CD4-positive, alpha-beta memory T cell (primary cell): ENCODE measurements at regions not wholly inside any gene's neighbourhood (a gene's known extent, or its start where the extent isn't known, plus 50 kb on each side); places are given as distances from the start of the nearest gene placed in this dataset.

Experiments used
- CTCF ChIA-PET: fragments of 350-600 bp; sonication (Branson Sonifier 250); formaldehyde crosslinking; loops from one replicate; lab custom pipeline; 2021; ENCODE audit warnings: inconsistent platforms; ENCODE audit not compliant: partially characterized antibody; lab: Charles Lee
- POLR2A ChIA-PET: fragments of 350-600 bp; sonication (Branson Sonifier 250); formaldehyde crosslinking; loops from one replicate; lab custom pipeline; 2021; ENCODE audit not compliant: partially characterized antibody; lab: Charles Lee
- DNase-seq, 5 donors: peaks; one replicate each; pipeline versions ENCODE4 v3.0.0 to v3.0.0-alpha.2; 2020 to 2022; ENCODE audit warnings: mixed read lengths in 1 of 5
- H3K27ac ChIP-seq: one replicate; pipeline ENCODE4 v1.7.0; 2013; ENCODE audit warnings: low read depth, low read length
- H3K27me3 ChIP-seq: 2 replicates; pipeline ENCODE4 v1.7.0; 2013; ENCODE audit warnings: mild to moderate bottlenecking, low read length, moderate library complexity; ENCODE audit not compliant: insufficient read depth
- H3K36me3 ChIP-seq: 2 replicates; pipeline ENCODE4 v1.7.0; 2013; ENCODE audit warnings: mild to moderate bottlenecking, low read length, moderate library complexity; ENCODE audit not compliant: insufficient read depth
- H3K4me1 ChIP-seq: 2 replicates; pipeline ENCODE4 v1.7.0; 2013; ENCODE audit warnings: mild to moderate bottlenecking, low read length, moderate library complexity; ENCODE audit not compliant: insufficient read depth
- H3K4me3 ChIP-seq, 2 donors: one replicate each; pipeline ENCODE4 v1.7.0; 2013; ENCODE audit warnings: low read length in 2 of 2, mild to moderate bottlenecking in 1 of 2
- H3K9me3 ChIP-seq, 2 donors: one replicate each; pipeline ENCODE4 v1.7.0; 2013; ENCODE audit warnings: low read length in 2 of 2, control low read depth in 1 of 2; ENCODE audit not compliant: control insufficient read depth in 1 of 2
- H3K27ac Mint-ChIP-seq, 7 donors: one replicate each; pipeline ENCODE4 v1.8.0; 2020 to 2021; ENCODE audit warnings: mixed read lengths in 7 of 7, mild to moderate bottlenecking in 6 of 7, inconsistent platforms in 3 of 7, moderate library complexity in 3 of 7
- H3K27me3 Mint-ChIP-seq, 2 donors: one replicate each; pipeline ENCODE4 v1.8.0; 2020 to 2021; ENCODE audit warnings: mixed read lengths in 2 of 2
- H3K36me3 Mint-ChIP-seq, 2 donors: one replicate each; pipeline ENCODE4 v1.8.0; 2020 to 2021; ENCODE audit warnings: mixed read lengths in 2 of 2, inconsistent platforms in 1 of 2, mild to moderate bottlenecking in 1 of 2
- H3K4me1 Mint-ChIP-seq, 4 donors: one replicate each; pipeline ENCODE4 v1.8.0; 2020 to 2021; ENCODE audit warnings: mixed read lengths in 4 of 4, mild to moderate bottlenecking in 1 of 4
- H3K4me3 Mint-ChIP-seq, 8 donors: one replicate each; pipeline ENCODE4 v1.8.0; 2020 to 2021; ENCODE audit warnings: mixed read lengths in 8 of 8, mild to moderate bottlenecking in 7 of 8, moderate library complexity in 6 of 8, inconsistent platforms in 3 of 8
- H3K9me3 Mint-ChIP-seq, 8 donors: one replicate each; pipeline ENCODE4 v1.8.0; 2020 to 2021; ENCODE audit warnings: mixed read lengths in 8 of 8, mild to moderate bottlenecking in 5 of 8, inconsistent platforms in 3 of 8, moderate library complexity in 1 of 8
- intact Hi-C: fragments of 100-400 bp; cut with micrococcal nuclease; formaldehyde crosslinking; loops from one replicate; pipeline ENCODE4 v1.15.1; 2023

DNA sequence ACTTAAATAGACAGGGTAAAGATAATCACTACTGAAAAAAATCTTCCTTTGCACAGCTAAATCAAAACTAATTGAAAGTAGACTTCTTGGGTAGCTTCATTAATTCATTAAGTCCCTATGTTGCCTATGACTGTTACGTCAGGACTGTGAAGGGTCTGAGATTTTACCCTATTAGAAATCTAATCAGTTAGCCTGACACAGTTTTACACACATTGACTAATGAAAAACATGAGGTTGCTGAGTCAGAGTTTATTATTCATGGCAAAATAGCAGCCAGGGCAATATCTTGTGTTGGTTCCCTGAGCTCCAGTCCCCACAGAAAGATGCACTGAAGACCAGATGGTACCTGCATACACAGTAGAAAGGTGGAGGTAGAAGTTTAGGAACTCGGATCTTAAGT is 262.5 kb upstream of the ZP4 start:
- Mint-ChIP-seq H3K4me1 (no peaks in the 10 kb centered on the region), H3K27ac (no peak overlapping the region), H3K4me3 (no peak overlapping the region), H3K36me3 (no peaks in the 10 kb centered on the region), H3K27me3 (no peaks in the 10 kb centered on the region), H3K9me3 (peaks cover 0 to 10% (median 2%) of the 10 kb centered on the region in 8 donors)
- no peaks in the 10 kb centered on the region for H3K27me3 ChIP-seq
- H3K4me1 ChIP-seq = no peaks in the 10 kb centered on the region
- H3K9me3 ChIP-seq = peaks cover 0 to 4% of the 10 kb centered on the region in 2 donors
- ChIA-PET POLR2A (no interaction called here), CTCF (no interaction called here)
- no peak overlapping the region for H3K27ac ChIP-seq
- no peak for DNase-seq
- H3K36me3 ChIP-seq = no peaks in the 10 kb centered on the region
- H3K4me3 ChIP-seq = no peak overlapping the region
- intact Hi-C loops = no loop called here

DNA sequence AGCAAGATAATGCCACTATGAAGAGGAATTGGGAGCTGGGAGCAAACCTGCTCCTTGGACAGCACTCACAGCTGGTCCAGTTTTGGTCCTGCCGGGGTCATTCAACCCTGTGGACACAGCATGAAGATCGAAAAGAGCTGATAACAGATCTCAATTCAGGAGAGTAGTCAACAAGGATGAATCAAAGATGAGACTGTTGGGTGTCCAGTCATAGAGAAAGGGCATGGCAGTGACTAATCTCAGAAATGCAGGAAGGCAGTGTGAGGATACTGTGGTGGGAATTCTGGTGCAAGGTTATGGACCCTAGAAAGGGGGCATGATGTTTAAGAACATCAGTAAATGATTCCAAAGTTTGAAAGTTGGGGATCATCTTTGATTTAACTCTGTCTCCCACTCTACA is 261.4 kb upstream of the ZP4 start:
- intact Hi-C loops = no loop called here
- POLR2A ChIA-PET = no interaction called here
- no peak overlapping the region for H3K4me3 Mint-ChIP-seq

GRCh38 chr1:238143038-238143437 is 252.3 kb upstream of the ZP4 start:
- Histone ChIP-seq H3K4me3 (no peak overlapping the region), H3K9me3 (peaks cover 0 to 4% of the 10 kb centered on the region in 2 donors), H3K4me1 (no peaks in the 10 kb centered on the region), H3K36me3 (no peaks in the 10 kb centered on the region), H3K27ac (no peak overlapping the region), H3K27me3 (no peaks in the 10 kb centered on the region)
- ChIA-PET POLR2A (no interaction called here), CTCF (no interaction called here)
- no peaks in the 10 kb centered on the region for H3K27me3 Mint-ChIP-seq
- no peaks in the 10 kb centered on the region for H3K4me1 Mint-ChIP-seq
- no peak overlapping the region for H3K4me3 Mint-ChIP-seq
- DNase-seq = no peak
- no peaks in the 10 kb centered on the region for H3K36me3 Mint-ChIP-seq
- peaks cover 0 to 3% (median under 1%) of the 10 kb centered on the region in 8 donors for H3K9me3 Mint-ChIP-seq
- no peak overlapping the region for H3K27ac Mint-ChIP-seq
- intact Hi-C loops = no loop called here

More for the DNA sequence above, 261.4 kb upstream of the ZP4 start:
- H3K27me3 Mint-ChIP-seq = no peaks in the 10 kb centered on the region
- peaks cover 0 to 9% (median 2%) of the 10 kb centered on the region in 8 donors for H3K9me3 Mint-ChIP-seq
- no peaks in the 10 kb centered on the region for H3K4me1 ChIP-seq
- peaks cover 0 to 4% of the 10 kb centered on the region in 2 donors for H3K9me3 ChIP-seq
- no peak overlapping the region for H3K4me3 ChIP-seq
- H3K36me3 Mint-ChIP-seq = no peaks in the 10 kb centered on the region
- no peaks in the 10 kb centered on the region for H3K27me3 ChIP-seq
- CTCF ChIA-PET = no interaction called here
- H3K4me1 Mint-ChIP-seq = no peaks in the 10 kb centered on the region
- H3K27ac ChIP-seq = no peak overlapping the region
- H3K36me3 ChIP-seq = no peaks in the 10 kb centered on the region
- DNase-seq = no peak
- no peak overlapping the region for H3K27ac Mint-ChIP-seq

DNA sequence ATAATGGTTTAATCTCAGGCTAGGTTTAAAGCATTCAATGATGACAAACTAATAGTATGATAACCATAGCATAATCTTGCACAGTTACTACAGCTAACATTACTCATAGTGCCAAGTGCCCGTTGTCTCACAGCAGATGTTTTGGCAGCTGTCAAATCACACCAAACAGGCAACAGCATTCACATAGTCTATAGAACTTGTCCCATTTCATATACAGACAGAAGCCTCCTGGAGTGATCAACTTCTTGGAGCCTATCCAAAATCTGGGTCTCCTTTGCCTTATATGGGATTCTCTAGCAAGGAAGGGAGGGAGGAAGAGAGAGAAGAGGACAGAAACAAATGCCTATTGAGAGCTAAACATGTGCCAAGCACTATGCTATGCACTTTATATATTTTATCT is 250.6 kb upstream of the ZP4 start:
- no peaks in the 10 kb centered on the region for H3K4me1 Mint-ChIP-seq
- Histone ChIP-seq H3K36me3 (no peaks in the 10 kb centered on the region), H3K4me1 (no peaks in the 10 kb centered on the region), H3K4me3 (no peak overlapping the region), H3K27ac (no peak overlapping the region), H3K27me3 (no peaks in the 10 kb centered on the region), H3K9me3 (no peaks in the 10 kb centered on the region)
- H3K9me3 Mint-ChIP-seq = peaks cover 0 to 5% (median 2%) of the 10 kb centered on the region in 8 donors
- ChIA-PET POLR2A (no interaction called here), CTCF (no interaction called here)
- H3K4me3 Mint-ChIP-seq = no peak overlapping the region
- intact Hi-C loops = no loop called here
- H3K27me3 Mint-ChIP-seq = no peaks in the 10 kb centered on the region
- H3K27ac Mint-ChIP-seq = no peak overlapping the region
- no peaks in the 10 kb centered on the region for H3K36me3 Mint-ChIP-seq
- DNase-seq = no peak

DNA sequence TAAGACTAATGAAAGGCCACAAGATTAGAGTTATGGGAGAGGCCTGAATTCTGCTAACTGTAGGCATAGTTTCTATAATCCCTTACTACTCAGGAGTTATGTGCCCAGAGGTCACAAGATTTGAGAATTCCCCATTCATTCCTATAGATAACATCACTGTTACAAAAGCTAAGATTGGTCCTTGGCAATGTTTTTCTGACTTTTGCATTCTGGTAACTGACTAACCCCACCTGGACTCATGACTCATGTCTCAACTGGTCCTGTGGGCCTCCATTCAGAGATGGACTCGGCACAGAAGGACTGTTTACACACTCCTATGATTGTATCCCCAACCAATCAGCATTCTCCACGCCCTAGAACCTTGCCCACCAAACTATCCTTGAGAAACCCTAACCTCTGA is 249.0 kb upstream of the ZP4 start:
- ChIA-PET CTCF (no interaction called here), POLR2A (no interaction called here)
- no peaks in the 10 kb centered on the region for H3K36me3 ChIP-seq
- no peaks in the 10 kb centered on the region for H3K9me3 ChIP-seq
- no peaks in the 10 kb centered on the region for H3K27me3 ChIP-seq
- no peak for DNase-seq
- H3K4me1 Mint-ChIP-seq = no peaks in the 10 kb centered on the region
- peaks cover 0 to 7% (median 3%) of the 10 kb centered on the region in 8 donors for H3K9me3 Mint-ChIP-seq
- intact Hi-C loops = no loop called here
- H3K4me3 ChIP-seq = no peak overlapping the region
- no peak overlapping the region for H3K27ac Mint-ChIP-seq
- no peaks in the 10 kb centered on the region for H3K4me1 ChIP-seq
- no peaks in the 10 kb centered on the region for H3K36me3 Mint-ChIP-seq
- H3K27me3 Mint-ChIP-seq = no peaks in the 10 kb centered on the region
- no peak overlapping the region for H3K27ac ChIP-seq
- no peak overlapping the region for H3K4me3 Mint-ChIP-seq

DNA sequence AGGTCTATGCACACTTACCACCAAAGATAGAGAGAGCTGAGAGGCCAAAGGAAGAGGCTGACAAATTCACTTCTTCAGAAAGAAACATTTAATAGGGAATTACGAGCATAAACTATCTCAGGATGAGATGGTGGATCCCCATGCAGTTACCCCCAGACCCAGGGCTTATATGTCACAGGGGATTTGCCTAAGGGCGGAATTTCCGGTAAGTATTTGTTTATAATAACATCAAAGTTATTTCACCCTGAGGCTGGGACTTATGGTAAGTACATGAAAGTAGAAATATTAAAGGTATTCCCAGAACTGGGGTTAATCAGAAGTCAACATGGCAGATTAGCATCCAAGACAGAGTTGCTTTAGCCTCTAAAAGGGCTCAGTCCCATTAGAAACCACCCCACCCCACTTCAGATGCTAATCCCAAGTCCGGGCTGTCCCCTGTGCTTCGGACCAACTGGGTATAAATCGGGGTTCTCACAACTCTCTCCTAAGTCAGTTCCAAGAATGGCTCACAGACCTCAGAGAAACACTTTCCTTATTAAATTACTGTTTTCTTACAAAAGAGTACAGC is 247.4 kb upstream of the ZP4 start:
- no peaks in the 10 kb centered on the region for H3K4me1 ChIP-seq
- POLR2A ChIA-PET = interaction anchor here (0.6 kb wide), 1 partner anchor 117 kb away, joined by 3 read pairs; no protein-coding TSS in a partner anchor
- H3K27me3 ChIP-seq = no peaks in the 10 kb centered on the region
- CTCF ChIA-PET = no interaction called here
- Mint-ChIP-seq H3K9me3 (peaks cover 0 to 9% (median 4%) of the 10 kb centered on the region in 8 donors), H3K4me3 (no peak overlapping the region), H3K36me3 (no peaks in the 10 kb centered on the region), H3K27ac (no peak overlapping the region), H3K4me1 (no peaks in the 10 kb centered on the region), H3K27me3 (peaks cover 0 to 1% of the 10 kb centered on the region in 2 donors)
- intact Hi-C loops = no loop called here
- no peaks in the 10 kb centered on the region for H3K36me3 ChIP-seq
- H3K9me3 ChIP-seq = no peaks in the 10 kb centered on the region
- H3K27ac ChIP-seq = no peak overlapping the region
- DNase-seq = no peak
- H3K4me3 ChIP-seq = no peak overlapping the region

- no peaks in the 10 kb centered on the region for H3K4me1 Mint-ChIP-seq
- Histone ChIP-seq H3K4me1 (no peaks in the 10 kb centered on the region), H3K27me3 (no peaks in the 10 kb centered on the region), H3K27ac (no peak overlapping the region), H3K4me3 (no peak overlapping the region), H3K36me3 (no peaks in the 10 kb centered on the region), H3K9me3 (no peaks in the 10 kb centered on the region)
- intact Hi-C loops = no loop called here
- POLR2A ChIA-PET = no interaction called here
- H3K27me3 Mint-ChIP-seq = peaks cover 0 to 1% of the 10 kb centered on the region in 2 donors
- peaks cover 0 to 18% (median 5%) of the 10 kb centered on the region in 8 donors for H3K9me3 Mint-ChIP-seq
- H3K36me3 Mint-ChIP-seq = no peaks in the 10 kb centered on the region
- CTCF ChIA-PET = no interaction called here
- no peak overlapping the region for H3K27ac Mint-ChIP-seq
- no peak for DNase-seq
- no peak overlapping the region for H3K4me3 Mint-ChIP-seq
Observed at GRCh38 chr1:238135708-238136664, 245.3 kb upstream of the ZP4 start.
